Stimulated activated naive CD8-positive, alpha-beta T cell treated with anti-CD3 and anti-CD28 coated beads, Interleukin-15, amount 100 ng/mL, for 72 hours (primary cell): ENCODE measurements at regions not wholly inside any gene's neighbourhood (a gene's known extent, or its start where the extent isn't known, plus 50 kb on each side); places are given as distances from the start of the nearest gene placed in this dataset.

Experiments used
- ATAC-seq: fragments of 150-1000 bp; cut with Tn5 transposase; 2 replicates; pipeline ENCODE4 v1.10.0; 2021; ENCODE audit warnings: mild to moderate bottlenecking, moderate library complexity
- DNase-seq, 2 donors: peaks; one replicate each; pipeline ENCODE4 v3.0.0; 2021 to 2022
- H3K27ac Mint-ChIP-seq, 2 donors: one replicate each; pipeline ENCODE4 v1.8.0; 2022; ENCODE audit warnings: mild to moderate bottlenecking in 2 of 2, mixed read lengths in 2 of 2, moderate library complexity in 2 of 2
- H3K27me3 Mint-ChIP-seq: one replicate; pipeline ENCODE4 v1.8.0; 2022; ENCODE audit warnings: mixed read lengths
- H3K4me1 Mint-ChIP-seq: one replicate; pipeline ENCODE4 v1.8.0; 2022; ENCODE audit warnings: mild to moderate bottlenecking, mixed read lengths
- H3K4me3 Mint-ChIP-seq, 2 donors: one replicate each; pipeline ENCODE4 v1.8.0; 2022; ENCODE audit warnings: mild to moderate bottlenecking in 2 of 2, mixed read lengths in 2 of 2, moderate library complexity in 1 of 2
- H3K9me3 Mint-ChIP-seq, 2 donors: one replicate each; pipeline ENCODE4 v1.8.0; 2022; ENCODE audit warnings: mixed read lengths in 2 of 2

DNA sequence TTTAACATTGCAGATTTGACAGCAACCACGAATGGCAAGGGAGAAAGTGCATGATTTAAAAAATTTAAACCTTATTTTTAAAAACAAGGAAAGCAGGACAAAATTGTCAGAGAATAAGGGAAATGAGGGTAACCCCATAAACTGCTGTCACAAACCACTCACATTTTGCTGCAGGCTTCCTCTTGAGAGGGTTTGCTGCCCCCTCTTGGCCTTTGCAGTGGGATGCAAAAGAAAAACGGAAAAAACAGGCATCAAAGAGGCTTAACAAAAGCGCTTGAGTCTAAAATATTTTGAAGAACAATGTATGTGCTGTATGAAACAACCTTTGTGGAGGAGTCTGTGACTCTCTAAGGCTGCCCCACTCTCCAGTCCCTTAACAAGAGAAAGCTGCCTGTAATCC lies 91.6 kb downstream of the TMX3 start:
- Mint-ChIP-seq H3K27me3 (no peaks in the 10 kb centered on the region), H3K27ac (no peak overlapping the region), H3K9me3 (no peaks in the 10 kb centered on the region), H3K4me1 (no peaks in the 10 kb centered on the region), H3K4me3 (no peak overlapping the region)
- ATAC-seq (no peak), DNase-seq (peak; percentile 24 to 31)

DNA sequence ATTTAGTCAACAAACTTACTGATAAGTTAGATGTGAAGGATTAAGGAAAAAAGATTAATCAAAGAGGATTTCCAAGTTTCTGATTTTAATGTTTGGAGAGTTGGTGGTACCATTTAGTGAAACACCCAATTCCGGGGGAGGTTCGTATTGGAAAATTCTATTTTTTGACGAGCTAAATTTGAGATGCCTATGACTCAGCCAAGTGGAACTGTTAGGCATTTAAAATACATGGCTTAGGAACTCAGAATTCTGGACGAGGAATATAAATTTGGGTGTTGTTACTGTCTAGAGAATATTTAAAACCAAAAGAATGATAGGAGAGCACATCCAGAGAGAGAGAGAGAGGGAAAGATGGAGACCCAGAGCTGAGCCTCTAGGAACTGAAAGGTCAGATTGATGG lies 103.6 kb downstream of the TMX3 start:
- Mint-ChIP-seq H3K27ac (no peak overlapping the region), H3K4me1 (no peaks in the 10 kb centered on the region), H3K9me3 (no peaks in the 10 kb centered on the region), H3K4me3 (no peak overlapping the region), H3K27me3 (peaks cover 12% of the 10 kb centered on the region)
- DNase-seq (no peak), ATAC-seq (no peak)

DNA sequence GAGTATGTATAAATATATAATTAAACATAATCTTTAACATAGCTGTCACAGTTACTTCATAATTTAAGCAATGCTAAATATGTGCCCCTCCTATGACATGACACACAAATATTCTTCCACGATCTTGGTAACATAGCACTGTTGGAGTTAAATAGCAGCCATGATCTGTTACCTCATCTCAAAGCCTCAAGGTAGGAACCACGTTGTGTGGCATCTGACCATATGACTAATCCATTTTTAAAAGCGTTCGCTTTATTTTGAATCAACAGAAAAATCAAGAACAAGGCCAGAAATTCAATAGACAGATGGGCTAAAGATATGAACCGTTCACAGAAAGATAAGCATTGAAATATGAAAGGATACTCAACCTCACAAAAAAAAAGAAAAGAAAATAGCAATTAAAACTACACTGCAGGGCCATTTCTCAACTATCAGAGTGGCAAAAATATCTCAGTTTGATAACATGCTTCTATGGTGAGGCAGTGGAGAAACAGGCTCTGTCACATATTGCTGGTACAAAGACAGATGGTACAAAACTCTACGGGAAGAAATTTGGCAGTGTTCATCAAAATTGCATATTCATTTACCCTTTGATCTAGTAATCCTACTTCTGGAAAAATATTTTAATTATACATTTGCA lies 105.9 kb downstream of the TMX3 start:
- H3K9me3 Mint-ChIP-seq, result no peaks in the 10 kb centered on the region
- H3K27me3 Mint-ChIP-seq, result peaks cover 12% of the 10 kb centered on the region
- DNase-seq (no peak), ATAC-seq (no peak)
- no peak overlapping the region for H3K27ac Mint-ChIP-seq
- no peaks in the 10 kb centered on the region for H3K4me1 Mint-ChIP-seq
- H3K4me3 Mint-ChIP-seq, result no peak overlapping the region

DNA sequence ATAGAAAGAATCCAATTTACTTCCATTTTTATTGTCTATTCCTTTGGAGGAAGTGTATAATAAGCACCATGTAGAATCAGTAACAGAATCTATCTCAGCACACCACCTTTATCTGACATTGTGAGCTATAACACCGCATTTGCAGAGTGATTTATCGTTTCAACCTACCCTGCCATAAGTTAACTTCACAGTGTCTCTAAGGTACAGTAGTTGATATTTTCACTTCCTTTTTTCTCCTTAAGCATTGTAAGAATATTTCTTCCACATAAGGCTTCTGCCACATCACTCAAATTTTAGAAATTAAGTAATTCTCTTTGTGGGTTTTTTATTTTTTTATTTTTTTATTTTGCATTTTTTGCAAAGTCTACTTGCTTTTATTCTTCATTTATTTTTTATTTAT lies 107.1 kb downstream of the TMX3 start:
- Mint-ChIP-seq H3K27ac (no peak overlapping the region), H3K9me3 (no peaks in the 10 kb centered on the region), H3K27me3 (peaks cover 14% of the 10 kb centered on the region), H3K4me1 (no peaks in the 10 kb centered on the region), H3K4me3 (no peak overlapping the region)
- DNase-seq, result no peak
- ATAC-seq, result no peak

DNA sequence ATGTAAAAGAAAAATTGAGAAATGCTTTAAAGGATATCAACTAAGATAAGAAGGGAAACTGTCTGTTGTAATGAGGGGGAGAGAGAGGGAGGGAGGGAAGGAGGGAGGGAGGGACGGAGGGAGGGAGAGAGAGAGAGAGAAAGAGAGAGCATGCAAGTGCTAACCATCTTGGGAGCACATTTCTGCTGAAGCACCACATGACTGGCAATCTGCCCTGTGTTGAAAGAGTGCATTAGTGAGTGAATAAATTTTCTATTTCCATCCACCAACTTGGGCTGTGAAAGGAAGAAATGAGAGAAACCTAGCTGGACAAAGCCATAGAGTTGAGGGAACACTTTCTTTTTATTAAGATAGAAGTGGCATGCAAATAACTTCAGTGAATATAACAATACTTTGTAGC lies 110.7 kb downstream of the TMX3 start:
- DNase-seq (no peak), ATAC-seq (no peak)
- Mint-ChIP-seq H3K4me3 (no peak overlapping the region), H3K9me3 (no peaks in the 10 kb centered on the region), H3K27me3 (peaks cover 14% of the 10 kb centered on the region), H3K27ac (no peak overlapping the region), H3K4me1 (no peaks in the 10 kb centered on the region)

DNA sequence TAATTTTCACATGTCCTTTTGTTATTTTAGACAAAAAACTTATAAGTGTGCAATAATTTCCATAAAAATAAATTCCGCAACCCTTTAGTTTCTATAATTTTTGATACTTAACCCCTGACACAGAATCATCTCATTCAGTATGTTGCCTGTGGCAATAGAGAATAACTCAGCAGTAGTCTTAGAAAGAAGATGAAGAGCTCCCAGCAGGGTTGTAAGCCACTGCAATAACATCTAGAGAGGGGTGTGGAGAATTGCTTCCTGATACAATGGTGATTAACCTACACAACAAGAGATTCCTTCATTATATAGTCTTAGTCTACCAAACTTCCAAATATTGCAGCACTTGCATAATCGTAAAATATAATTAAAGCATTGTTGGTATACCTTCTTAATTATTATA lies 118.9 kb downstream of the TMX3 start:
- Mint-ChIP-seq H3K27ac (no peak overlapping the region), H3K4me1 (no peaks in the 10 kb centered on the region), H3K9me3 (no peaks in the 10 kb centered on the region), H3K27me3 (no peaks in the 10 kb centered on the region), H3K4me3 (no peak overlapping the region)
- no peak for ATAC-seq
- DNase-seq, result no peak

DNA sequence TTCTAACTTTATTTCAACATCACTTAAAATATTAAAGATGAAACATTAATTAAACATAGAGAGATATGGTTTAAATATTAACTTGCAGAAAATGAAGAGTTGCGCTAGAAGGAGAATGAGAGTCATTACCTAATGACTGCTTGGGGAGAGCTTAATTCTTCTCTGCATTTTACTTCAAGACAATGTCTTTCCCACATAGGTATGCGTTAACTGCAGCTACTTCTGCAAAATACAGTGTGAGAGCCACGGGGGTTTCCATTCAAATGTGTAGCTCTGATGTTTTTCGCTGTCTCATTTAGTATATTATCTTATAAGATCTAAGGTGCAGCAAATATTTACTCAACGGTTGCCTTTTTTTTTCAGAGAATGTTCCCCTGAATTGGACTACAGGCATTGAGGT lies 126.7 kb downstream of the TMX3 start:
- Mint-ChIP-seq H3K9me3 (no peaks in the 10 kb centered on the region), H3K27ac (no peak overlapping the region), H3K4me3 (no peak overlapping the region), H3K4me1 (no peaks in the 10 kb centered on the region), H3K27me3 (peaks cover 8% of the 10 kb centered on the region)
- DNase-seq, result no peak
- no peak for ATAC-seq

DNA sequence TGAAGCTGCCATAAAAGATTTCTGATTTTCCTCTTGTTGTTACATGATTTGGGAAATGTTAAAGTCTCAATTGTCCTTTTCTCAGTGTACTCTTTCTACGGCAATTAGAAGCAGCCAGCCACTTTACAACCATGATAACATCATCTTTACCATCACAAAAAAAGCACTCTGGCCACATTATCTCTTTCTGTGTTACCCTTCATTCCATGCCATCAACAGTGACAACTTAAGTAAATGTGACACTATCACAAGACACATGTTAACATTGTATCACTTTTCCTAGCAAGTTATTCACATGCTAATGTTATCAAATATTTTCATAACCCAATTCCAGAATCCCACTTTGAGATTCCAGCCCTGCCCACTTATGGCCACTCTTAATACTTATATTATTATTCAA lies 131.2 kb downstream of the TMX3 start:
- Mint-ChIP-seq H3K27me3 (peaks cover 14% of the 10 kb centered on the region), H3K4me3 (no peak overlapping the region), H3K4me1 (no peaks in the 10 kb centered on the region), H3K9me3 (no peaks in the 10 kb centered on the region), H3K27ac (no peak overlapping the region)
- DNase-seq (no peak), ATAC-seq (no peak)

DNA sequence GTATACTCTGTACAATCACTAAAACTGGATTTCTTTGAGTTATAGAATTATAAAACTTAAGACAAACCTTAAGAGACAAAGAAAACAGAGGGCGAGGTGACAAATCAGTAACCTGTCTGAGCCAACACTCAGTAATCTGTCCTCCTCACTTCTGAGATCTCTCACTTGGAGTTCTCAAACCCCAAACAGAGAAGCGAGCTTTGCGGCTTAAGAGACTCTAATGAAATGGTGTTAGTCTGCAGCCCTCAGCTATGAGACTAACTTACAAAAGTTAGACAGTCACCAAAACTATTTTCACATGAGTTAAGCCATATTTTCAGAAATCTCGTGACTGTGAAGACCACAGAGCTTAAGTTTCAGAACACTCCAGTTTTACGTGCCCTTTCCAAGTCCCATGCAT lies 140.6 kb downstream of the TMX3 start:
- Mint-ChIP-seq H3K27ac (no peak overlapping the region), H3K4me3 (no peak overlapping the region), H3K27me3 (no peaks in the 10 kb centered on the region), H3K4me1 (no peaks in the 10 kb centered on the region), H3K9me3 (peaks cover 0 to 9% of the 10 kb centered on the region in 2 donors)
- DNase-seq (no peak), ATAC-seq (no peak)

DNA sequence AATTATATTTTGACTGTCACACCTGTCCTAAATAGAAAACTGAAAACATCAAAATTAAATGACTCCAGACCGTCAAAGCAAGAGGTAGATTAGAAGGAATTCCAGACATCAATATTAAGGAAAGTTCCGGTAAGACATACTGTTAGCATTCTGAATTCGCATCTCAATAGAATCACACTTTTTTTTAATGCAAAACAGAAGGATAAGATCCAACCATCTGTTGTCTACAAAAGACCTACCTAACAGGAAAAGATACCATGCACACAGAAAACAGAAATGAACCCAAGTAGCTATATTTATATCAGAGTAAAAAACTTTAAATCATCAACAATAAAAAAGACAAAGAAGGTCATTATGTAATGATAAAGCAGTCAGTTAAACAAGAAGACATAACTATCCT lies 145.0 kb downstream of the TMX3 start:
- Mint-ChIP-seq H3K27me3 (no peaks in the 10 kb centered on the region), H3K4me1 (no peaks in the 10 kb centered on the region), H3K9me3 (peaks cover 0 to 9% of the 10 kb centered on the region in 2 donors), H3K4me3 (no peak overlapping the region), H3K27ac (no peak overlapping the region)
- DNase-seq (no peak), ATAC-seq (no peak)

DNA sequence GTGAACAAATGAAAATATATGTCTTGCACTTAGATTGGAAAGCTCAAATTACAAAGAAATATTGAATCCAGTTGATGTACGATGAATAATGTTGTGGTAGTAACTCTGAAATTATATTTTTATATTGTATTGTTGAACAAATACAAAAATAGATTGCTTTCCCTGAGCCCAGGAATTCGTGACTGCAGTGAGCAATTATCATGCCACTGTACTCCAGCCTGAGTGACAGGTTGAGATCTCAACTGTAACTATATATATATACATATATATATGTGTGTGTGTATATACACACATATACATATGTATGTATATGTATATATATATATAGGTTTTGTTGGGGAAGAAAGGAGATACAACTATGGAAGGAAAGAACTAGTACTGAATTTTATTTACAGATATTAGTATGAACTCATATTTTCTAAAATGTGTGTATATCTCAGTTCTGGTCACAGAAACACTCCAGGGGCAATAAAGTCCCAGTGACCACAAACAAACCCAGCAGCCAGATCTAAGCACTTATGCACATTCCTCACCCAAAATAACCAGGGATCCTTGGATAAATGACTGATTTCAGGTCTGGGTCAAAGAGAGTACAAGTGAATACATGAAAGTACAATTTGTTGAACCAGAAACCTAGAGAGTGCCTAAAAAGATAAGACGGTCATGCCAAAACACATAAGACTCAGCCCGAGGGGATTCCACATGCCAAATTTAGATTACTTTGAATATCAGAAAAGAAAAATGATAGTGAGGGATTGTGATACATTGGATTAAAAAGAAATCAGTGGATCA lies 146.3 kb downstream of the TMX3 start:
- ATAC-seq (no peak), DNase-seq (no peak)

DNA sequence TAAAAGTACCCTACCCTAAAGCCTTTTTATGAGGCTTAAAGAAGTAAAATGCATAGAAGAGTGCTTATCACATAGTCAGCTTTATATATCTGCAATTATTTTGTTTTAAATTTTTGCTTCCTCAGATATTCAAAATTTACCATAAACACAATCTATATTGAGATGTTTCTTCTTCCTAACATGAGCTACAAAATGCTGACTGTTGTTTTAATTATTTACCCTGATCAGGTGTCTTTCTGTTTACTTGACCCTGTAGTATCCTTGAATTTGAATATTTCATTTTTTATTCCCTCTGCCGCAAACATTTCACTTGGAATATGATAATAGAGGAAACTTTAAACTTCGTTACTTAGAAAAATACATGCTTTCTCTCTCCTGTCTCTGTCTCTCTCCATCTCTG lies 147.9 kb downstream of the TMX3 start:
- no peak for DNase-seq
- H3K27ac Mint-ChIP-seq, result no peak overlapping the region
- H3K4me1 Mint-ChIP-seq, result no peaks in the 10 kb centered on the region
- H3K9me3 Mint-ChIP-seq, result peaks cover 0 to 7% of the 10 kb centered on the region in 2 donors
- no peak for ATAC-seq
- no peak overlapping the region for H3K4me3 Mint-ChIP-seq
- H3K27me3 Mint-ChIP-seq, result no peaks in the 10 kb centered on the region

More for the DNA sequence above, 146.3 kb downstream of the TMX3 start:
- Mint-ChIP-seq H3K4me1 (no peaks in the 10 kb centered on the region), H3K9me3 (peaks cover 0 to 9% of the 10 kb centered on the region in 2 donors), H3K27ac (no peak overlapping the region), H3K4me3 (no peak overlapping the region), H3K27me3 (no peaks in the 10 kb centered on the region)

DNA sequence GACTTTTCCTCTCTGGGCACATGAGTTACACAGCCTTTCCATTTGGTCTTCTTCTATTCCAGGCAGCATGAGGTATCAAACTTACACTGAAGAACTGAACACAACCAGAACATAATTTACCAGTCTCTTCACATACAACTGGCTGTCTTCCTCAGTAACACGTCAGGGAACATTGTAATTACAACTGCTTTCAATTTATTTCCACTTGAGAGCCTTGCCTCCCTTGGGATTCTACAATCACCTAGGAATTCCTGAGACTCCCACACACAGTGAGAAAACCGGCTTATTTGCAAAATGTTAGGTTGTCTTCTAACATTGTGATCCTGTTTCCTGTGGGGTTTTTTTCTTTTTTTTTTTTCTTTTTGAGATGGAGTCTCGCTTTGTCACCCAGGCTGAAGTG lies 149.9 kb downstream of the TMX3 start:
- no peaks in the 10 kb centered on the region for H3K27me3 Mint-ChIP-seq
- ATAC-seq, result no peak
- H3K9me3 Mint-ChIP-seq, result no peaks in the 10 kb centered on the region
- no peaks in the 10 kb centered on the region for H3K4me1 Mint-ChIP-seq
- no peak overlapping the region for H3K4me3 Mint-ChIP-seq
- no peak for DNase-seq
- no peak overlapping the region for H3K27ac Mint-ChIP-seq

DNA sequence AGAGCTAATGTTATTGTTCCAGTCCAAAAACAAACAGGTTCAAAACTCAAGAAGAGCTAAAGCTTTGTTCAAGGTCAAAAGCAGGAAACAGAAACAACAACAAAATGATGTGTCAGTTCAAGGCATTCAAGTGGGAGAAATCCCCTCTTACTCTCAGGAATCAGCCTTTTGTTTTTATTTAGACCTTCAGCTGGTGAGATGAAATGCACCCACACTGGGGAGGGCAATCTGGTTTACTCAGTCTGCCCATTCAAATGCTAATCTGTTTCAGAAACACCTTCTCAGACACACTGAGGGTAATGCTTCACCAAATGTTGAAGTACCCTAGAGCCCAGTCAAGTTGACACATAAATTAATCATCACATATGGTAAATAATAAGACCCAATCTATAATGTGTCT lies 150.6 kb downstream of the TMX3 start:
- no peak for DNase-seq
- no peaks in the 10 kb centered on the region for H3K9me3 Mint-ChIP-seq
- no peak overlapping the region for H3K27ac Mint-ChIP-seq
- no peak for ATAC-seq
- H3K27me3 Mint-ChIP-seq, result no peaks in the 10 kb centered on the region
- H3K4me3 Mint-ChIP-seq, result no peak overlapping the region
- no peaks in the 10 kb centered on the region for H3K4me1 Mint-ChIP-seq

DNA sequence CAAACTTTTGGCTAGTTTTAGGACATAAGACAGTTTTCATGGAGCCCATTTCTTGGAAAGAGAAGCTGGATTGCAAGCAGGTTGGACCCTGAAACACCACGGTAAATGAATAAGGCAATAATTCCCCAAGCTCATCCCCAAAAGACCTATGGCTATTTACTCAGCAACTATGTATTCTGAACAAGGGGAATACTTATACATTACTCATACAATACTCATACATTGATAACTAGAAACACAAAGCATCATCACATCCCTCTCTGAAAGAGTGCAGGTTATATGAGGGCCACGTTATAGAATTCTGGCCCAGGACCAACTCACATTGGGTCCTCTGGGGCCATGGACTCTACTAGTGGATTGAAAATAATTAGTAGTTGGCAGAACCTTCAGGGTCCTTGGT lies 154.8 kb downstream of the TMX3 start:
- ATAC-seq (no peak), DNase-seq (no peak)
- no peak overlapping the region for H3K27ac Mint-ChIP-seq
- H3K27me3 Mint-ChIP-seq, result no peaks in the 10 kb centered on the region
- no peaks in the 10 kb centered on the region for H3K9me3 Mint-ChIP-seq
- H3K4me1 Mint-ChIP-seq, result no peaks in the 10 kb centered on the region
- no peak overlapping the region for H3K4me3 Mint-ChIP-seq

DNA sequence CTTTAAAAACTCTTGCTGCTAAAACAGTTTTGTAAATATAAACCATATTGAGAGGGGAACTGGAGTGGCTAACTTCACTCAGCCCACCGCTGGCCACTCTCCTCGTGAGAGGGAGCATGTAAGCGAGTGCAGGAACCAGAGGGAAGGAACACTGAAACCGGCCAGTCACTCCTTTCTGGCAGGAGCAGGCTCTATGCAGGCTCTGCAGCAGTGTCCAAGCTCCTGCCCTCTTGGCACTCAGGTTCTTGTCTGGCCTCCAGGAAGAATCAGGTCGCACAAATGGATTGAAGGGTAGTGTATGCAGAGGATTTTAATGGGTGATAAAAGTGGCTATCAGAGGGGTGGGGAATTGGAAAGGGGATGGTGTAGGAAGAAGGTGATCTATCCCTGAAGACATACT lies 157.7 kb downstream of the TMX3 start:
- no peak overlapping the region for H3K27ac Mint-ChIP-seq

DNA sequence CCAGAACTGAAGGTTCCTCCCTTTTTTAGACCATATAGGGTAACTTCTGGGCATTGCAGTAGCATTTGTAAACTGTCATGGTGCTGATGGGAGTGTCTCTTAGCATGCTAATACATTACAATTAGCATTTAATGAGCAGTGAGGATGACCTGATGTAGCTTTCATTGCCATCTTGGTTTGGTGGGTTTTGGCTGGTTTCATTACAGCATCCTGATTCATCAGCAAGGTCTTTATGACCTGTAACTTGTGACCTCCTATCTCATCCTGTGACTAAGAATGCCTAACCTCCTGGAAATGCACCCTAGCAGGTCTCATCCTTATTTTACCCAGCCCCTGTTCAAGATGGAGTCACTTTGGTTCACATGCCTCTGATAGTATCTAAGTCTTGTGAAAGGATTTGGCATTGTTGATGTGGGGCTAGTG lies 159.0 kb downstream of the TMX3 start:
- DNase-seq (no peak), ATAC-seq (no peak)
- Mint-ChIP-seq H3K4me1 (no peaks in the 10 kb centered on the region), H3K27me3 (no peaks in the 10 kb centered on the region), H3K4me3 (no peak overlapping the region), H3K27ac (no peak overlapping the region), H3K9me3 (no peaks in the 10 kb centered on the region)

More for the DNA sequence above, 157.7 kb downstream of the TMX3 start:
- ATAC-seq (no peak), DNase-seq (no peak)
- H3K9me3 Mint-ChIP-seq, result no peaks in the 10 kb centered on the region
- H3K4me1 Mint-ChIP-seq, result no peaks in the 10 kb centered on the region
- no peak overlapping the region for H3K4me3 Mint-ChIP-seq
- no peaks in the 10 kb centered on the region for H3K27me3 Mint-ChIP-seq
